HG02840 (cell line): ENCODE measurements at regions not wholly inside any gene's neighbourhood (a gene's known extent, or its start where the extent isn't known, plus 50 kb on each side); places are given as distances from the start of the nearest gene placed in this dataset.
"Not testable (repeated sequence)": the region's sequence is repeated elsewhere in the genome, so short reads cannot be mapped to it uniquely, and the experiment has no call there.

Experiments
- ATAC-seq: cut with Tn5 transposase; IDR thresholded peaks from one replicate; pipeline ENCODE4 v1.9.1; 2021; ENCODE audit warnings: mild to moderate bottlenecking, moderate library complexity, moderate number of reproducible peaks; ENCODE audit not compliant: unreplicated experiment, low FRiP score

GRCh38 chr10:42193588-42193987 is 444.8 kb downstream of the ZNF33B start:
- ATAC-seq, result not testable (repeated sequence)

DNA sequence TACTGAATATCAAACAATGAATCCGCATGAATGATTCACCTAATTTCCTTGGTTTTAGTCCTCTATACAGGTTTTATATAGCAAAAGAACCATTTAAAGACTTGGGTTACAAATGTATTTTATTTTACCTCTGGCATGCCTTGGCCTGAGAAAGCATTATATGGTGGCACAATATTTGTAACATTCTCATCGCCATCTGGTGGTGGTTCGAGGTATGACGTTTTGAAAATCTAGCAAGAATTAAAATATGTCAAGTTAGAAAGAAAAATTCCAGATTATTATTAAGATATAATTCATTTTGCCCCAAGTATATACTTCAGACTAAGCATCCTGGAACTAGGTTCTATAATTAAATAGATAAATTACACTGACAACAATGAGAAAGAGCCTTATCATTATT is 445.9 kb downstream of the ZNF33B start:
- ATAC-seq, result not testable (repeated sequence)

- not testable (repeated sequence) for ATAC-seq
Measured at GRCh38 chr10:42187501-42188195, 450.7 kb downstream of the ZNF33B start.

DNA sequence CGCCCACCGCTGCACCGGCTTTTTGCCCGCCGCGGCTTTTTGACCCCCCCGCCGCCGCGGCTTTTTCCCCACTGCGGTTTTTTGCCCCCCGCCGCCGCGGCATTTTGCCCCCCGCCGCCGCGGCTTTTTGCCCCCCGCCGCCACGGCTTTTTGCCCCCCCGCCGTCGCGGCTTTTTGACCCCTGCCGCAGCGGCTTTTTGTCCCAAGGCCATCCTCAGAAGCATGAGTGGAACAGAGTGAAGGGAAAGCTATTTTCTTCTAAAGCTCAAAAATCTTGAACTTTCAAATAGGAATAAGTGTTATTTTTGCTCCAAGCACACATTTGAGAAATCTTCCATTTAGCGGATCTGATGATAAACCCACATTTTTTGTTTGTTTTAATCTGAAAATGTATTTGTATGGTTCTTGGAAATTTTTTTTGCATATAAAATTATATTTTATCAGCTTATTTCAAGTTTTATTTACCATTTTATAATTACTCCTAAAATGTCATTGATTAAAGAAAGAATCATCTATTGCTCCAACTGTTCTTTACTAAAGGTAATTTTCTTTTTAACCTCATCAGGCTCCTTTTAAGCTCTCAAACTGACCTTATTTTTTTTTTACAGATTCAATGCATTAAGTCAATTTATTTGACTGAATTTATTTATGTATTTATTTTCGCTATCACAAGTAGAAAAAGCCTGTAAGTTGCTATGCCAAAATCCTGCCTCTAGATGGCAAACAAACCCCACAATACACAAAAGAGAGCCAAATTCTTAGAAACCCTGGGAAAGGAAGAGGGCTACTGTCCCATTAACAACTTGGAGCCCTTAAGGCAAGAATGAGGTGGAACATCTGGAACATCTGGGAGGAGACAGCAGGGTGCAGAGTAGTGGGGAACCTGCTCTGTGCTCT is 460.3 kb downstream of the ZNF33B start:
- not testable (repeated sequence) for ATAC-seq

DNA sequence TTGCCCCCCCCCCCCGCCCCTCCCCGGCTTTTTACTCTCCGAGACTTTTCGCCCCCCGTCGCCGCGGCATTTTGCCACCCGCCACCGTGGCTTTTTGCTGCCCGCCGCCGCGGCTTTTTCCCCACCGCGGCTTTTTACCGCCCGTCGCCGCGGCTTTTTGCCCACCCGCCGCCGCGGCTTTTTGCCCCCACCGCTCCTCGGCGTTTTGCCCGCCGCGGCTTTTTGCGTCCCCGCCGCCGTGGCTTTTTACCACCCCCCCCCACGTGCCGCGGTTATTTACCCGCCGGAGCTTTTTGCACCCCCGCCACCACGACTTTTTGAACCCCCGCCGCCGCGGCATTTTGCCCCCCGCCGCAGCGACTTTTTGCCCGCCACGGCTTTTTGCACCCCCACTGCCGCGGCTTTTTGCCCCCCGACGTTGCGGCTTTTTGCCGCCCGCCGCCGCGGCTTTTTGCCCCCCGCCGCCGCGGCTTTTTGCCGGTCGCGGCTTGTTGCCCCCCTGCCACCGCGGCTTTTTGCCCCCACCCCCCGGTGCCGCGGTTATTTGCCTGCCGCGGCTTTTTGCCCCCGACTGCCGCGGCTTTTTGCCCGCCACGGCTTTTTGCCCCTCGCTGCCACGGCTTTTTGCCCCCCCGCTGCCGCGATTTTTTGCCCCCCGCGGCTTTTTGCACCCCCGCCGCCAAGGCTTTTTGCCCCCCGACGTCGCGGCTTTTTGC is 461.1 kb downstream of the ZNF33B start:
- no peak for ATAC-seq

GRCh38 chr10:42150428-42151061 is 487.8 kb downstream of the ZNF33B start:
- ATAC-seq, result no peak

GRCh38 chr10:42149722-42150427 is 488.5 kb downstream of the ZNF33B start:
- no peak for ATAC-seq

- no peak for ATAC-seq
Measured at GRCh38 chr10:42149027-42149700, 489.2 kb downstream of the ZNF33B start.

DNA sequence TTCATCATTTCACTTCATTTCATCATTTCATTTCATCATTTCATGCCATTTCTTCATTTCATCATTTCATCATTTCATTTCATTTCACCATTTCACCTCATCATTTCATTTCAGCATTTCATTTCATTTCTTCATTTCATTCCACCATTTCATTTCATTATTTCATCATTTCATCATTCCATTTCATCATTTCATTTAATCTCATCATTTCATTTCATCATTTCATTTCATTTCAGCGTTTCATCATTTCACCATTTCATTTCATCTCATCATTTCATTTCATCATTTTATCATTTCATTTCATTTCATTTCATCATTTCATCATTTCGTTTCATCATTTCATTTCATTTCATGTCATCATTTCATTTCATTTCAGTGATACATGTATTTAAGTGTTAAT is 492.2 kb downstream of the ZNF33B start:
- not testable (repeated sequence) for ATAC-seq

GRCh38 chr10:42138023-42138422 is 500.3 kb downstream of the ZNF33B start:
- ATAC-seq, result not testable (repeated sequence)

DNA sequence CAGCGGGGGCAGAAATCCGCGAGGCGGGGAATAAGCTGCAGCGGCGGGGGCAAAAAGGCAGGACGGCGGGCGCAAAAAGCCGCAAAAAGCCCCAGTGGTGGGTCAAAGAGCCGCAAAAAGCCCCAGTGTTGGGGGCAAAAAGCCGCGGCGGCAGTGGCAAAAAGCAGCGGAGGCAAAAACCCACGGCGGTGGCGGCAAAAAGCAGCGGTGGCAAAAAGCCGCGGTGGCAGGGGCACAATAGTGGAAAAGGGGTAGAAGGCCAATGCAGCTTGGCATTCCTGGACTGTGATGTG is 525.3 kb downstream of the ZNF33B start:
- no peak for ATAC-seq

- no peak for ATAC-seq
Measured at GRCh38 chr10:42112331-42113157, 525.8 kb downstream of the ZNF33B start.

GRCh38 chr10:42111661-42112330 is 526.6 kb downstream of the ZNF33B start:
- no peak for ATAC-seq

GRCh38 chr10:42111076-42111475 is 527.3 kb downstream of the ZNF33B start:
- ATAC-seq, result no peak
